HG02610 (cell line): ENCODE measurements at regions not wholly inside any gene's neighbourhood (a gene's known extent, or its start where the extent isn't known, plus 50 kb on each side); places are given as distances from the start of the nearest gene placed in this dataset.
A peak's percentile ranks its signal among the peaks of the same experiment; 100 is the strongest.

Experiments
- ATAC-seq: cut with Tn5 transposase; IDR thresholded peaks from one replicate; pipeline ENCODE4 v1.9.1; 2021; ENCODE audit warnings: mild to moderate bottlenecking, moderate library complexity; ENCODE audit not compliant: unreplicated experiment

- no peak for ATAC-seq
These were observed 75.8 kb downstream of the CCDC34 start for GRCh38 chr11:27287205-27287604.

DNA sequence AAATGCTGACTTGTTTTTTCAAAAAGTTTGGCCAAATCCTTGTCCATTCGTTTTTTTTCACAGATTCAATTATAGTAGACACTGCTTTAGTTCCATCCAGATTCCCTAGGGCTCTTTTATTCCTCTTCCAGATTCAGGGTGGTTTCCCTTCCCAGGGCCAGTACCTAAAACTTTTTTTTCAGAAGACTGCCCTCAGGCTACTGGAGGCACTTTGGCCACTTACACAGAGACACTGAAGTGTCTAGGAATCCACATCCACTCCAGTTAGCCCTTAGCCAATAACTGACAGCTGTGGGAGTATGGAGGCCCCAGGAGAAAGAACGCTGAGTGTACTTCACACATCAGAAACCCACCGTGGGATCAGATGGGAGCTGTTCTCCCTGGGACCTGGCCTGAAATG is 77.3 kb downstream of the CCDC34 start:
- ATAC-seq, result no peak

GRCh38 chr11:27282806-27283205 is 80.2 kb downstream of the CCDC34 start:
- ATAC-seq, result no peak

GRCh38 chr11:27281740-27282590 is 81.0 kb downstream of the CCDC34 start:
- peak; percentile 54 for ATAC-seq

- ATAC-seq, result no peak
These were observed 81.7 kb downstream of the CCDC34 start for GRCh38 chr11:27281276-27281675.

DNA sequence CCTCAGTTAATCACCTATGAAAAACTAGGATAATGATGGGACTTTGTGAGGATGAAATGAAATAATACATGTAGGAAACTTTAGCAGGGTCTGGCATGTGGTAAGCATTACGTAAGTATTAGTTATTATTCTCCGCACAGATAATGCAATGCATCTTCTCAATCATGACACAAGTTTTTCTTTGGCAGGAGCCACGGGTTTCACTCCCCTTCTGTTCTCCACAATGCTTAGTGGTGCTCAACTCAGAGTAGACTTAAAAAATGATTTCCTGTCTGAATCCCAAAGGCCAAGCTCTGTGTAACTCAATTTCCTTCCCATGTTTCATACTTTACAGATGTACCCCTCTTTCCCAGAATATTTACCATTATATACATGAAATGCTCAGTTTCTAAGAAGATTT is 82.9 kb downstream of the CCDC34 start:
- ATAC-seq, result no peak

DNA sequence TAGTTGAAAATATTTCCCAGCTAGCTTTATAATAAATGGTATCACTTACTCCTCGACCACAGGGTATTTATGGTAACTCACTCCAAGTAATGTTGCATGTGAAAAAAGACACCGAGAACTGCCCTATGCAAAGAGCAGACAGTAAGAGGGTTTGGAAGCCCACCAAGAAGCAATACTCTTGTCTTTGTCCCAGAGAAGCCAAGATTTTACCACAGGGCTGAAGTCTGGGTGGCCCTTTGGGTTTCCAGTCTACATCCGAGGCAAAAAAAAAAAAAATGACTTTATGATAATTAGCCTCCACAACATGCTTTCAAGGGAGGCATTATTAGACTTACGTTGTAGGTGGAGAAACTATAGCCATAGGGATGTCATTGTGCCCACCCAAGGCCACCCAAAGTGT is 83.6 kb downstream of the CCDC34 start:
- ATAC-seq, result no peak

DNA sequence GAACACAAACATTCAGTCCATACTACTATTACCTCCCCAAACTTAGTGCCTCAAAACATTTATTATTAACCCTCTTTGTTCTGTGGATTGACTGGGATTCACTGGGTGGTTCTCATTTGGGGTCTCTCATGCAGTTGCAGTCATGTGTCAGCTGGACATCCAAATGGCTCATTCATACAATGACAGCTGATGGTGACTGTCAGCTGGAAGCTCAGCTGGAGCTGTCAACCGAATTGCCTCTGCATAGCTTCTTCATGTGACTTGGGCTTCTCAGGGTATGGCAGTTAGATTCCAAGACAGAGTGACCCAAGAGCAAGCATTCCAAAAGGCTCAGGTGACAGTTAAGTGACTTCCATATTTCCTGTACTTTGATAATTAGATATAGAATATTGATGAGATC is 85.2 kb downstream of the CCDC34 start:
- ATAC-seq, result no peak

GRCh38 chr11:27276141-27276540 is 86.9 kb downstream of the CCDC34 start:
- ATAC-seq, result no peak

GRCh38 chr11:27274854-27275395 is 88.1 kb downstream of the CCDC34 start:
- ATAC-seq, result no peak

DNA sequence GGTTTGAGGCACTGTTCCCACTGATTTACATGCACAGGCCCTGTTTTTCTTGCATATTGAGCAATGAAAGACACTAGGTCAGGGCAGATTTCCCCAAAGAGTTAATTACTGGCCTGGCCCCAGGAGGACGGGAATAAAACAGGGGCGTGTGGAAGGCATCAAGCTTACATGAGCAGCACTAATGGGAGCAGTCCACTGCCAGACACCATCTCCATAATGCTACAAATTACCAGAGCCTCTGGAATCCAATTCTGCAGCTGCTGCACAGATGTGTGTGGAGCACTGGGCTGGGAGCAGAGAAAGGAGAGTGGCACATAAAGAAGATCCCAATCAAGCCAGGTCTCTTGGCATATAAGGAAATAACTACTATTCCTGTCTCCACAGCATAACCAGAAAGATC is 96.9 kb downstream of the CCDC34 start:
- ATAC-seq, result no peak

- ATAC-seq, result no peak
These were observed 99.0 kb downstream of the CCDC34 start for GRCh38 chr11:27263986-27264385.

DNA sequence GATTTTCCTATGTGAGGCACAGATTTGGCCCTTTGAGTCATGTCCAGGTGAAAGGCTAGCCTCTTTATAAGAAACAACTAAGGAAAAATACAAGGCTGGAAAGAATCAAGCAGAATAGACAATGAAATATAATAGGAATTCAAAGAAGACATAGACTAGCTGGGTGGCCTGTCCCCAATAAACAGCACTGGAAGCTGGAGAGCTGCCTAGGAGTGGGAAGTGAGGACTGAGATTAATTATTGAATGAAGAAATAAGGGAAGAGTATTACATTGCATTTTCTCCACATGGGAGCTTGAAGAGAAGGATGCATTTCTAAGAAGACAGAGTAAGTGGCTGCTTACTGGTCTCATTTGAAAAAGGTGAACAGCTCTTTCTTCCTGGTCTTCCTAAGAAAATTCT is 100.0 kb downstream of the CCDC34 start:
- ATAC-seq, result no peak

- ATAC-seq, result no peak
These were observed 107.6 kb downstream of the CCDC34 start for GRCh38 chr11:27255447-27255828.

- no peak for ATAC-seq
These were observed 108.1 kb downstream of the CCDC34 start for GRCh38 chr11:27254744-27255446.

DNA sequence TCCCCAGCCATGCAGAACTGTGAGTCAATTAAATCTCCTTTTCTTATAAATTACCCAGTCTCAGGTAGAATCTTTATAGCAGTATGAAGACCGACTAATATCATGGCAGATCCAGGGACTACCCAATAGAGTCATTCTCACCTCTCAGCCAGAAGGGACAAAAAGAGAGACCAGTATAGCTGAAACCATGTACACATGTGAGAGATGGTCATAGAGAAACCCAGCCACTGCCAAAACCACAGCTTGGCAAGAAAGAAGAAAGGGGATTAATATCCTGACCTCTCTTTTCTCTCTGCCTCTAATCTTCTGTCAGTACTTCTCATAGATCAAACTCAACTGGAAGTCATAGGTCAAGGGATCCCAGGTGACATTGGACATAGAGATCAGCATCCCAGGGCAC is 109.8 kb downstream of the CCDC34 start:
- ATAC-seq, result peak; percentile 54

GRCh38 chr11:27250867-27251665 is 111.9 kb downstream of the CCDC34 start:
- no peak for ATAC-seq

DNA sequence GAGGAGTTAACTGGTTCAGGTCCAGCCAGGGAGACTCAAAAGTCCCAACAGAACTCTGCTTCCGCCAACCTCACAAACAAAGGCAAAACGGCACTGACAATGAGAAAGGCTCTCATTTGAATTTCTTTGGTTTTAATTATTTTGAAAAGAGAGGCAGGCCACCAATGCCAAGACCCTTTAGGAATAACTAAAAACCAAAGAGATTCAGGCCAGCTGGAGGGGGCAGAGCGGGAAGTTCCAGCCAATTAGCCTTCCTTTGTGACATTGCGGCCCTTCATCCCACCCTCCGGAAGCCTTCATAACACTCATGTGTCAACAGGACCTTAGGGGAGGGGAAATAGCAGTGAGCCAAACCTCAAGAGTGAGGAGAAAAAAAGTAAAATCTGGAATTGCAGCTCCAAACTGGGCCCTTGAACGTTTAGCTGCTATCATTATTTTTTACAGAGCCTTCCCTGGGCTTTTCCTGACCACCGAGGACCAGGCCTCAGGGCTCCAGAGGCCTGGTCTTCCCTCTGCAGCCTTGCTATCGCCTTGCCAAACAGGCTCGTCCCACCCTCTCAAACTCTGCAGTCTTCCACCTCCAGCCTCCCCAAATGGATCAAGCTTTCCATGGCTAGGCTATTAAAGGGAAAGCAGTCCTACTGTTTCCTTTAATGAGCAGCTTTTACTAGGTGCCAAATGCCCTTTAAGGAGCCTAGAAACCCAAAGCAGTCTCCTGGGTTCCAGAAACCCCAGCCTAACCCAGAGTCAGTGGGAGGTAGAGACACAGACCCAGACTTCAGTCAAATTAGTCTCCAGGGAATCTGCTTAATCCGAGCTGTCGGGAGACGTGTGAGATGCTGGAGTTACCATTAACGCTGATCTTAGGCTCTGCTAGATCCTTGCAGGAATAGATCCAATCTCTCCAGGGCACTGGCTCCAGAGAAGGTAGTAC is 114.2 kb downstream of the CCDC34 start:
- no peak for ATAC-seq

DNA sequence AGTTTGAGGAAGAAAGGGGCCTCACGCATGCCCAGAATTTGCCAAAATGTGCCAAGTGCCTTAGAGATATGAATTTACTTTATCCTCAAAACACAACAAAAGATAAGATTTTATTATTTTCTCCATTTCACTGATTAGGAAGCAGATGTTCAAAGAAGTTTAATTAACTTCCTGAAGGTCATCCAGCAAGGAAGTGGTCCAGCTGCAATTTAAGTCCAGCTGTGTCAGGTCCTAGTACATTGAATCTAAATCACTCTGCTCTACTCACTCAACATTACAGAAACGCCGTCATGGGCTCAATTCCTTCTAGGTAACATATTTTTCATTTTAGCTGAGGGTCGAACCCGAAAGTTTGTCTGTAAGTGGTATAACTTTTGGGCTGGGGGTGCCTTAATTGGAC is 115.4 kb downstream of the CCDC34 start:
- no peak for ATAC-seq

DNA sequence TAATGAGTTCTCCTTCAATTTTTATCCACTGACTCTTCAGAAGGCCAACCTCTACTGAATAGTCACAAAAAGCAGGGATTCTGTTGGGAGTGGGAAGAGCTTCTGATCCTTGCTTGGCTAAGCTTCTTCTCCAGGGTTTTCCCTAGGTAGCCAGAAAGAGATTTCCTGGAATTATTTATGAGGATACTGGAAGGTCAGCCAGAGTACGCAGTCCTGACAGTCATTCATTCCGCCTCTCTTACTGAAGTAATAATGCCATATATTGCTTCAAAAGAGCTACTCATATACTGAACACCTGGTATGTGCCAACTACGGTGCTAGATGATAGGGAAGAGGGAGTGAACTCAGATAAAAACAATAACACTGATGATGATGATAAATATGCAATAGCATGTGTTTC is 116.1 kb downstream of the CCDC34 start:
- no peak for ATAC-seq
